HEK293 (cell line): ENCODE measurements at regions not wholly inside any gene's neighbourhood (a gene's known extent, or its start where the extent isn't known, plus 50 kb on each side); places are given as distances from the start of the nearest gene placed in this dataset.

Experiments
- CTCF ChIP-seq: fragments of 450-650 bp; formaldehyde crosslinking; IDR thresholded peaks from 2 replicates; pipeline ENCODE4 v1.5.1; 2016; ENCODE audit warnings: missing biosample characterization, missing genetic modification characterization
- KLF16 ChIP-seq: fragments of 450-650 bp; formaldehyde crosslinking; IDR thresholded peaks from 2 replicates; pipeline ENCODE4 v1.5.1; 2017; ENCODE audit warnings: missing biosample characterization, missing genetic modification characterization
- PRDM1 ChIP-seq: fragments of 450-650 bp; formaldehyde crosslinking; IDR thresholded peaks from 2 replicates; pipeline ENCODE4; 2016; ENCODE audit warnings: missing biosample characterization, missing genetic modification characterization
- RBAK ChIP-seq: fragments of 450-650 bp; formaldehyde crosslinking; IDR thresholded peaks from 2 replicates; pipeline ENCODE4 v1.5.1; 2016; ENCODE audit warnings: missing biosample characterization, missing genetic modification characterization
- ZNF585B ChIP-seq: fragments of 450-650 bp; formaldehyde crosslinking; IDR thresholded peaks from 2 replicates; pipeline ENCODE4 v1.5.1; 2016; ENCODE audit warnings: missing biosample characterization, missing genetic modification characterization
- TF ChIP-seq, protein P1 (sequence below): fragments of 450-650 bp; formaldehyde crosslinking; IDR thresholded peaks from 2 replicates; pipeline ENCODE4 v1.5.1; 2016; ENCODE audit warnings: missing biosample characterization, missing genetic modification characterization, borderline replicate concordance

GRCh38 chr2:49753344-49753985 lies 599.1 kb upstream of the FSHR start:
- TF ChIP-seq, protein P1, sequence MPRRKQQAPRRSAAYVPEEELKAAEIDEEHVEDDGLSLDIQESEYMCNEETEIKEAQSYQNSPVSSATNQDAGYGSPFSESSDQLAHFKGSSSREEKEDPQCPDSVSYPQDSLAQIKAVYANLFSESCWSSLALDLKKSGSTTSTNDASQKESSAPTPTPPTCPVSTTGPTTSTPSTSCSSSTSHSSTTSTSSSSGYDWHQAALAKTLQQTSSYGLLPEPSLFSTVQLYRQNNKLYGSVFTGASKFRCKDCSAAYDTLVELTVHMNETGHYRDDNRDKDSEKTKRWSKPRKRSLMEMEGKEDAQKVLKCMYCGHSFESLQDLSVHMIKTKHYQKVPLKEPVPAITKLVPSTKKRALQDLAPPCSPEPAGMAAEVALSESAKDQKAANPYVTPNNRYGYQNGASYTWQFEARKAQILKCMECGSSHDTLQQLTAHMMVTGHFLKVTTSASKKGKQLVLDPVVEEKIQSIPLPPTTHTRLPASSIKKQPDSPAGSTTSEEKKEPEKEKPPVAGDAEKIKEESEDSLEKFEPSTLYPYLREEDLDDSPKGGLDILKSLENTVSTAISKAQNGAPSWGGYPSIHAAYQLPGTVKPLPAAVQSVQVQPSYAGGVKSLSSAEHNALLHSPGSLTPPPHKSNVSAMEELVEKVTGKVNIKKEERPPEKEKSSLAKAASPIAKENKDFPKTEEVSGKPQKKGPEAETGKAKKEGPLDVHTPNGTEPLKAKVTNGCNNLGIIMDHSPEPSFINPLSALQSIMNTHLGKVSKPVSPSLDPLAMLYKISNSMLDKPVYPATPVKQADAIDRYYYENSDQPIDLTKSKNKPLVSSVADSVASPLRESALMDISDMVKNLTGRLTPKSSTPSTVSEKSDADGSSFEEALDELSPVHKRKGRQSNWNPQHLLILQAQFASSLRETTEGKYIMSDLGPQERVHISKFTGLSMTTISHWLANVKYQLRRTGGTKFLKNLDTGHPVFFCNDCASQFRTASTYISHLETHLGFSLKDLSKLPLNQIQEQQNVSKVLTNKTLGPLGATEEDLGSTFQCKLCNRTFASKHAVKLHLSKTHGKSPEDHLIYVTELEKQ: no peak
- no peak for TF ChIP-seq KLF16 (tag by site-specific recombination)
- TF ChIP-seq CTCF (tag by site-specific recombination): no peak
- no peak for TF ChIP-seq ZNF585B
- TF ChIP-seq PRDM1: no peak
- no peak for TF ChIP-seq RBAK (tag by site-specific recombination)
